HEK293T (cell line): ENCODE measurements at regions not wholly inside any gene's neighbourhood (a gene's known extent, or its start where the extent isn't known, plus 50 kb on each side); places are given as distances from the start of the nearest gene placed in this dataset.
"Not testable (repeated sequence)": the region's sequence is repeated elsewhere in the genome, so short reads cannot be mapped to it uniquely, and the experiment has no call there.

Source experiments
- CTCF ChIA-PET: fragments of 350-600 bp; formaldehyde crosslinking; extraction: SDS; loops from one replicate; lab custom pipeline; 2021; ENCODE audit warnings: antibody characterized with exemption, inconsistent platforms; lab: Yijun Ruan, JAX
- POLR2A ChIA-PET: fragments of 350-600 bp; formaldehyde crosslinking; extraction: SDS; loops from one replicate; lab custom pipeline; 2020; ENCODE audit warnings: antibody characterized with exemption, inconsistent platforms; lab: Yijun Ruan, JAX
- DNase-seq: peaks from one replicate; pipeline ENCODE4 v3.0.0; 2012; ENCODE audit warnings: mixed read lengths; ENCODE audit errors: extremely low spot score
- ARNT ChIP-seq: fragments of 450-650 bp; IDR thresholded peaks from 2 replicates; pipeline ENCODE4 v1.6.1; 2017; ENCODE audit warnings: mild to moderate bottlenecking
- BHLHE40 ChIP-seq: fragments of 450-650 bp; IDR thresholded peaks from 2 replicates; pipeline ENCODE4 v1.6.1; 2016; ENCODE audit warnings: mild to moderate bottlenecking, moderate library complexity, borderline replicate concordance
- CTBP1 ChIP-seq: fragments of 450-650 bp; IDR thresholded peaks from 2 replicates; pipeline ENCODE4 v1.6.1; 2016; ENCODE audit warnings: borderline replicate concordance
- ELF4 ChIP-seq: fragments of 450-650 bp; IDR thresholded peaks from 2 replicates; pipeline ENCODE4 v1.6.1; 2017; ENCODE audit warnings: antibody characterized with exemption
- FOXA1 ChIP-seq: fragments of 450-650 bp; IDR thresholded peaks from 2 replicates; pipeline ENCODE4 v1.6.1; 2016; ENCODE audit warnings: mild to moderate bottlenecking
- FOXK2 ChIP-seq: fragments of 450-650 bp; IDR thresholded peaks from 2 replicates; pipeline ENCODE4 v1.6.1; 2016; ENCODE audit warnings: mild to moderate bottlenecking
- FOXM1 ChIP-seq: fragments of 450-650 bp; IDR thresholded peaks from 2 replicates; pipeline ENCODE4 v1.6.1; 2017; ENCODE audit warnings: mild to moderate bottlenecking, borderline replicate concordance
- HDGF ChIP-seq: fragments of 450-650 bp; IDR thresholded peaks from 2 replicates; pipeline ENCODE4 v1.6.1; 2017; ENCODE audit warnings: antibody characterized with exemption, borderline replicate concordance
- L3MBTL2 ChIP-seq: fragments of 450-650 bp; conservative IDR thresholded peaks from 2 replicates; pipeline ENCODE4 v1.6.1; 2016; ENCODE audit warnings: mild to moderate bottlenecking
- LEF1 ChIP-seq: fragments of 450-650 bp; IDR thresholded peaks from 2 replicates; pipeline ENCODE4 v1.6.1; 2017; ENCODE audit warnings: mild to moderate bottlenecking, borderline replicate concordance
- NFRKB ChIP-seq: fragments of 450-650 bp; IDR thresholded peaks from 2 replicates; pipeline ENCODE4 v1.6.1; 2016; ENCODE audit warnings: mild to moderate bottlenecking, moderate library complexity
- SP1 ChIP-seq: fragments of 450-650 bp; IDR thresholded peaks from 2 replicates; pipeline ENCODE4 v1.6.1; 2017
- SUZ12 ChIP-seq: fragments of 450-650 bp; IDR thresholded peaks from 2 replicates; pipeline ENCODE4 v1.6.1; 2016; ENCODE audit warnings: mild to moderate bottlenecking
- TARDBP ChIP-seq: fragments of 450-650 bp; IDR thresholded peaks from 2 replicates; pipeline ENCODE4 v1.6.1; 2016
- ZNF384 ChIP-seq: fragments of 450-650 bp; IDR thresholded peaks from 2 replicates; pipeline ENCODE4 v1.6.1; 2016
- TF ChIP-seq, protein P1 (sequence below): fragments of 450-650 bp; IDR thresholded peaks from 2 replicates; pipeline ENCODE4 v1.6.1; 2016

DNA sequence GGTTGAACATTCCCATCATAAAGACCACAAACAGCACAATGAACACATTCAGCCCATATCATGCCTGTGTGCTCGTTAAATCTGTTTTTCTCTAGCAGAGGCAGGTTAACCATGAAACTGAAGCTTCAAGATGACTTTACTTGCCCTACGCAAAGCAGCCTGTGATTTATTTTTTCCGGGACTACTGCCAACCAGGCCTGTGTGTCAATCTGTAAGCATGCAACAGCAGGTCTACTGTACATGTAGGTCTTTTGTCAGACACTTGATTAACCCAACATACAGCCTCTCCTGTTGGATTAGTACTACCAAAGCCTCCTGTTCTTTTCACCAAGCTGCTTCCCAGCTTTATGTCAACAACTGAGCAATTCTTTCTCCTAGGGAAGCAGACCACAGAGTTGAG, 85.5 kb upstream of the ACSL1 start:
- CTCF ChIA-PET: no interaction called here
- DNase-seq: no peak
- POLR2A ChIA-PET: no interaction called here
- TF ChIP-seq, protein P1, sequence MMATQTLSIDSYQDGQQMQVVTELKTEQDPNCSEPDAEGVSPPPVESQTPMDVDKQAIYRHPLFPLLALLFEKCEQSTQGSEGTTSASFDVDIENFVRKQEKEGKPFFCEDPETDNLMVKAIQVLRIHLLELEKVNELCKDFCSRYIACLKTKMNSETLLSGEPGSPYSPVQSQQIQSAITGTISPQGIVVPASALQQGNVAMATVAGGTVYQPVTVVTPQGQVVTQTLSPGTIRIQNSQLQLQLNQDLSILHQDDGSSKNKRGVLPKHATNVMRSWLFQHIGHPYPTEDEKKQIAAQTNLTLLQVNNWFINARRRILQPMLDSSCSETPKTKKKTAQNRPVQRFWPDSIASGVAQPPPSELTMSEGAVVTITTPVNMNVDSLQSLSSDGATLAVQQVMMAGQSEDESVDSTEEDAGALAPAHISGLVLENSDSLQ: no peak
- TF ChIP-seq LEF1 (no peak), HDGF (no peak), ELF4 (no peak), TARDBP (no peak), CTBP1 (no peak)

DNA sequence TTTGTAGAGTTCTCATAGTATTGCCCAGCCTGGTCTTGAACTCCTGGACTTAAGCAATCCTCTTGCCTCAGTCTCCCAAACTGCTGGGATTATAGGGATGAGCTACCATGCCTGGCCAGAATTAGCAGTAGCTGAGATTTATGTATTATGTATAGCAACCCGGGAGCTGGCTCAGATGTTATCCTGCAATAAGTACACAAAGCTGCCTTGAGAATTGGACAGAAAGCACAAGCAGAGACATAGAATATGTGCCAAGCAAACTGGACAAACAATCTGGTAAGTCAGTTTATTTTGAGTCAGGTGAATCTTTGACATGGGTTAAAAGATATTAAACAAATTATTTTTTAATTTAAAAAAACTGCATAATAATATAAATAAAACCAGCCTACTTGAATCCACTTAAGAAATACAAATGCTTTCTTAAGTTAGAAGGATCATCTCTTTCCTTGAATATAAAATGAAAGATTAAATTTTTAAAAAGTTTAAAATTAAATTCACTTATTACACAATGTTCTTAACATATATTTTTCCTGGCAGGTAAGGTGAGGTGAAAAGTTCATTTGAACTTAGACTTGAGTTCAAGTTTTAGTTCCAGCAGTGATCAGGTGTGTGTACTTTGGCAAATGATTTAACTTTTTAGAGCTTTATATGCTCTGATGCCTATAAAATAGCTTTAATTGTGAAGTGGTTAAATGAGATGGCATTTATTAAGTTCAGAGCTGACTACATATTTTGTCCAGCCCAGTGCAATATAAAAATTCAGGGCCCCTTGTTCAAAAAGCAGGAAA, 87.8 kb upstream of the ACSL1 start:
- ChIA-PET CTCF (no interaction called here), POLR2A (no interaction called here)
- DNase-seq: no peak

DNA sequence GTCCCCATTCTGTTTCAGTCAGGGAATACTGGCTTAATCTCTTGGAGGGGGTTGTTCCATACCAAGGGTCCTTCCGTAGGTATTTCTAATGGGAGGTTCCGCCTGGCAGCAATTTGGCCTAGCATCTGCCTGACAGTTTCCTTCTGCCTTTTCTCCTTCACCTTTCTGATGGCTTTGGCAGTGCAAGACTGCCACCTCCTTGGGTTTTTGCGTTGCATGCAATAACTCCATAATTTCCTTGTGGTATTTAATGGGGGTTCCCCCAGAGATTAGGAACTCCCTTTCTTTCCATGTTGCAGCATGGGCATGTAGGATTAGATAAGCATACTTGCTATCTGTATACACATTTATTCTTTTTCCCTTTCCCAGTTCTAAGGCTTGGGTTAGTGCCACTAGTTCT, 93.0 kb upstream of the ACSL1 start:
- DNase-seq, POLR2A ChIA-PET, CTCF ChIA-PET: not testable (repeated sequence)

More for the DNA sequence above, 87.8 kb upstream of the ACSL1 start:
- TF ChIP-seq SP1 (no peak), HDGF (no peak), L3MBTL2 (no peak), LEF1 (no peak), FOXM1 (no peak), SUZ12 (no peak), FOXA1 (no peak), FOXK2 (no peak), TARDBP (no peak), ARNT (no peak)
- TF ChIP-seq, protein P1: no peak

DNA sequence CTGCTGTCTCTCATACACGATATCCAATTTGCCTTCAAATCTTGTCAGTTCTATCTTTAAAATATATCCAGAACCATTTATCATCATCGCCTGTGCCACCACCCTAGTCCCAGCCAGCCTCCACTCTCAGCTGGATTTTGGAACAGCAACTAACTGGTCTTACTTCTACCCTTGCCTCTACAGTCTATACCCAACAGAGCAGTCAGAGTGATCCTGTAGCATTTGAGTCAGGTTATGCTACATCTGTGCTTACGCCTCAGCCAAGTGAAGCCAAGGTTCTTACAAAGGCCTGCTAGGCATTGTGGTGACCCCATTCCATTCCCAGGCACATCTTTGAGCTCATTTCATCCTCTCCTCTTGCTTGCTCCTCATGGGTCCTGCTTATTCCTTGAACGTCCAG, 95.7 kb upstream of the ACSL1 start:
- DNase-seq: no peak
- ChIA-PET POLR2A (no interaction called here), CTCF (no interaction called here)
- no peak for TF ChIP-seq ARNT
- TF ChIP-seq HDGF: no peak
- no peak for TF ChIP-seq SUZ12
- no peak for TF ChIP-seq ELF4

DNA sequence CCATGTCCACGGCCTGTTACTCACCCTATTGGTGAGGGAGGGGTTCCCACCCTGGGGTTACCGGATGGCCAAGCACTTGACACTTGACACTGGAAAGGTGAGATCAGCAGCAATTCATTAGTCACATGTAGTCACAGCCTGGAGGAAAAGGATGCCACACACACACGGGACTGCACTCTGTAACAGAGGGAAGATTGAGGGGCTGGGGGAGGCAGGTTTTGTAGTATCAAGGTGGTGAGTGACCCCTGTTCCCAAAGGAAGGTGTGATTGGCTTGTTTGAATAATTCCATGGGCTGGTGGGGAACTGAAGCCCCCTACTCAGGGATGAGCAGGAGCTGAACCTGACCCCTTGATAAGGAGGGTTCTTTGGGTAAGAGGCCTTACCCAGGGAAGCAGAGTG, 96.0 kb upstream of the HELT start:
- CTCF ChIA-PET: no interaction called here
- TF ChIP-seq BHLHE40 (no peak), FOXM1 (no peak), ZNF384 (no peak), CTBP1 (no peak), ELF4 (no peak), L3MBTL2 (no peak)
- no peak for DNase-seq
- POLR2A ChIA-PET: no interaction called here

DNA sequence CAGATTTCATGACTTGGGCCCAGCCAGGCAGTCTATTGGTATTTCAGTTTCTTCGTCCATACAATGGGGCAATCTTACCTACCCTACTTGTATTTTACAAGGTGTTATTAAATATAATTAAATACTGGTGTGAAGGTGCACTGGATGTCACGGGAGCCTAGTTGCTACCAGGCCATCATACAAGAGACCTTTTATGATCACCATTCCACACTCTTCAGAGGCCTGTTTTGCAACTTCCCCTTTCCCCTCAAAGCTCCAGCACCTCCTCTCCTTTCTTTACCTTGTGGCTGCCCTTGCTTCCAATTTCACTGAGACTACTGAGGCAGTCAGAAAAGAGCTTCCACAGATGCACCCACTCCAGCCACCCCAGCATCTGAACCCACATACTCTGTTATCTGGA, 93.8 kb upstream of the HELT start:
- TF ChIP-seq TARDBP: no peak
- TF ChIP-seq FOXA1: no peak
- no peak for TF ChIP-seq NFRKB
- no peak for TF ChIP-seq SP1
- no peak for TF ChIP-seq ZNF384
- TF ChIP-seq L3MBTL2: no peak
- TF ChIP-seq CTBP1: no peak
- TF ChIP-seq BHLHE40: no peak
- no peak for TF ChIP-seq ELF4
- no peak for TF ChIP-seq LEF1
- no peak for TF ChIP-seq HDGF
- TF ChIP-seq FOXM1: no peak
- TF ChIP-seq, protein P1: no peak
- no peak for TF ChIP-seq ARNT
- no peak for TF ChIP-seq SUZ12
- POLR2A ChIA-PET: no interaction called here
- CTCF ChIA-PET: no interaction called here
- DNase-seq: no peak

DNA sequence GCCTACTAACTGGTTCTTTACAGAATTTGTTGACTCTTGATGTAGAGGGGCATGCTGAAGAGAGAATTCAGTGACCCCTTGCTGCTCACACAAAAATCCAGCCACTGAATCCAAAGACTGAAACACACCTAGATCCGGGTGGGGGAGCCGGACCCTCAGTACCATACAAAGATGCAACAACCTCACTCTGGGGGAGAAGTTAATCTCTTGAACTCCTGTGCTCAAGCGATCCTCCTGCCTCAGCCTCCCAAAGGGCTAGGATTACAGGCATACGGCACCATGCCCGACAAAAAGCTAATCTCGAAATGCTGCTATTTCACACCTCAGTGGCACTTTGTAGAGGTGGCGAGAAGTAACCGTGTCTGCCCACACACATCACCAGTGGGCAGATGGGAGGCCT, 88.8 kb upstream of the HELT start:
- CTCF ChIA-PET: no interaction called here
- TF ChIP-seq TARDBP (no peak), ELF4 (no peak), BHLHE40 (no peak), ARNT (no peak), FOXA1 (no peak), LEF1 (no peak), SP1 (no peak), FOXK2 (no peak), L3MBTL2 (no peak), SUZ12 (no peak), HDGF (no peak)
- TF ChIP-seq, protein P1: no peak
- POLR2A ChIA-PET: no interaction called here
- no peak for DNase-seq
